Sigmoid colon (tissue), 4 donors: ENCODE measurements at regions not wholly inside any gene's neighbourhood (a gene's known extent, or its start where the extent isn't known, plus 50 kb on each side); places are given as distances from the start of the nearest gene placed in this dataset.

Source experiments
- POLR2A ChIP-seq, 2 donors: fragments of 450-650 bp; IDR thresholded peaks; one replicate each; pipeline ENCODE4 v1.6.1; 2016; ENCODE audit warnings: antibody characterized with exemption in 2 of 2, mild to moderate bottlenecking in 2 of 2, moderate library complexity in 2 of 2
- POLR2AphosphoS5 ChIP-seq, 4 donors: sonication (generic); formaldehyde crosslinking; IDR thresholded peaks; one replicate each; pipeline ENCODE4 v1.6.1; 2017; ENCODE audit warnings: antibody characterized with exemption in 4 of 4
- TF ChIP-seq, protein P1 (sequence below), 4 experiments: fragments of 450-650 bp in 3 of 4; fragments of 200-600 bp in 1 of 4; IDR thresholded peaks; one replicate each; pipeline ENCODE4 v1.5.1; 2016 to 2019; ENCODE audit warnings: antibody characterized with exemption in 4 of 4, mild to moderate bottlenecking in 3 of 4, moderate library complexity in 2 of 4

DNA sequence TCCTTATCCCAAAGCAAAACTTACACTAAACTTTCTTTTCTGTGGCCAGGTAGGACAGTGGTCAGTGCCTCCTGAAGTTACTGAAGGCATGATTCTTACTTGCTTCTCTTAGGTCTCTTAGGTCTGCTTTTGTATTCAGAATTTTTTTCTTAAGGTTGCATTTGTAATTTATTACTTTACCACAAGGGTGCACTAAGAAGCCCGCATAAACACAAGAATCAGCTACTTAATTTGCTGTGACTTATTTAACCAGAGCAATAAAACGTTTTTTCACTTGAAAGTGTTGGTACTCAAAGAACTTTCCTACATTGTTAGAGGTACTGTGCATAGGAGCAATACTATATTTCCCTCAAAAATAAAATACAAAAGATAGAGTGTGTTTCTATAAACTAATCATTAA, 75.4 kb upstream of the LAMA2 start:
- TF ChIP-seq, protein P1, sequence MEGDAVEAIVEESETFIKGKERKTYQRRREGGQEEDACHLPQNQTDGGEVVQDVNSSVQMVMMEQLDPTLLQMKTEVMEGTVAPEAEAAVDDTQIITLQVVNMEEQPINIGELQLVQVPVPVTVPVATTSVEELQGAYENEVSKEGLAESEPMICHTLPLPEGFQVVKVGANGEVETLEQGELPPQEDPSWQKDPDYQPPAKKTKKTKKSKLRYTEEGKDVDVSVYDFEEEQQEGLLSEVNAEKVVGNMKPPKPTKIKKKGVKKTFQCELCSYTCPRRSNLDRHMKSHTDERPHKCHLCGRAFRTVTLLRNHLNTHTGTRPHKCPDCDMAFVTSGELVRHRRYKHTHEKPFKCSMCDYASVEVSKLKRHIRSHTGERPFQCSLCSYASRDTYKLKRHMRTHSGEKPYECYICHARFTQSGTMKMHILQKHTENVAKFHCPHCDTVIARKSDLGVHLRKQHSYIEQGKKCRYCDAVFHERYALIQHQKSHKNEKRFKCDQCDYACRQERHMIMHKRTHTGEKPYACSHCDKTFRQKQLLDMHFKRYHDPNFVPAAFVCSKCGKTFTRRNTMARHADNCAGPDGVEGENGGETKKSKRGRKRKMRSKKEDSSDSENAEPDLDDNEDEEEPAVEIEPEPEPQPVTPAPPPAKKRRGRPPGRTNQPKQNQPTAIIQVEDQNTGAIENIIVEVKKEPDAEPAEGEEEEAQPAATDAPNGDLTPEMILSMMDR (IDR thresholded peaks at IDR 0.05): peak in 1 of 4 experiments; percentile 40
- TF ChIP-seq POLR2AphosphoS5 (IDR thresholded peaks at IDR 0.05) (no peak), POLR2A (IDR thresholded peaks at IDR 0.05) (no peak)
